Brain microvascular endothelial cell (primary cell): ENCODE measurements at regions not wholly inside any gene's neighbourhood (a gene's known extent, or its start where the extent isn't known, plus 50 kb on each side); places are given as distances from the start of the nearest gene placed in this dataset.

Experiments used
- DNase-seq: peaks from one replicate; pipeline ENCODE4 v3.0.0-alpha.2; 2020
- H3K27ac ChIP-seq: fragments of 250-450 bp; sonication (Bioruptor Pico); 2 replicates; pipeline ENCODE4 v1.5.1; 2020; ENCODE audit warnings: mild to moderate bottlenecking, moderate library complexity
- H3K27me3 ChIP-seq: fragments of 250-450 bp; sonication (Bioruptor Pico); replicated peaks from 2 replicates; pipeline ENCODE4 v1.5.1; 2020; ENCODE audit warnings: mild to moderate bottlenecking
- H3K36me3 ChIP-seq: fragments of 250-450 bp; sonication (Bioruptor Pico); replicated peaks from 2 replicates; pipeline ENCODE4 v1.5.1; 2020; ENCODE audit warnings: mild to moderate bottlenecking
- H3K4me3 ChIP-seq: 2 replicates; pipeline ENCODE4 v1.5.1; 2011; ENCODE audit warnings: low read depth, mild to moderate bottlenecking, control low read depth, low read length, moderate library complexity
- in situ Hi-C: cut with HindIII; loops from 2 replicates; pipeline ENCODE4 v1.10.0; 2017; ENCODE audit warnings: low sequenced_read_pairs, low pct_ligation_motif_present
- TF ChIP-seq, protein P1 (sequence below): IDR thresholded peaks from 2 replicates; pipeline ENCODE4 v1.5.1; 2011; ENCODE audit warnings: low read depth, mild to moderate bottlenecking, moderate library complexity, low read length, control low read depth, inconsistent platforms; ENCODE audit errors: missing control alignments

- Histone ChIP-seq H3K4me3 (no peak overlapping the region), H3K27me3 (no peaks in the 10 kb centered on the region), H3K27ac (no peak overlapping the region), H3K36me3 (no peaks in the 10 kb centered on the region)
- DNase-seq: no peak
- in situ Hi-C loops: no loop called here
- TF ChIP-seq, protein P1, sequence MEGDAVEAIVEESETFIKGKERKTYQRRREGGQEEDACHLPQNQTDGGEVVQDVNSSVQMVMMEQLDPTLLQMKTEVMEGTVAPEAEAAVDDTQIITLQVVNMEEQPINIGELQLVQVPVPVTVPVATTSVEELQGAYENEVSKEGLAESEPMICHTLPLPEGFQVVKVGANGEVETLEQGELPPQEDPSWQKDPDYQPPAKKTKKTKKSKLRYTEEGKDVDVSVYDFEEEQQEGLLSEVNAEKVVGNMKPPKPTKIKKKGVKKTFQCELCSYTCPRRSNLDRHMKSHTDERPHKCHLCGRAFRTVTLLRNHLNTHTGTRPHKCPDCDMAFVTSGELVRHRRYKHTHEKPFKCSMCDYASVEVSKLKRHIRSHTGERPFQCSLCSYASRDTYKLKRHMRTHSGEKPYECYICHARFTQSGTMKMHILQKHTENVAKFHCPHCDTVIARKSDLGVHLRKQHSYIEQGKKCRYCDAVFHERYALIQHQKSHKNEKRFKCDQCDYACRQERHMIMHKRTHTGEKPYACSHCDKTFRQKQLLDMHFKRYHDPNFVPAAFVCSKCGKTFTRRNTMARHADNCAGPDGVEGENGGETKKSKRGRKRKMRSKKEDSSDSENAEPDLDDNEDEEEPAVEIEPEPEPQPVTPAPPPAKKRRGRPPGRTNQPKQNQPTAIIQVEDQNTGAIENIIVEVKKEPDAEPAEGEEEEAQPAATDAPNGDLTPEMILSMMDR: no peak
These were observed 73.9 kb upstream of the DUSP22 start for GRCh38 chr6:218153-219018.

DNA sequence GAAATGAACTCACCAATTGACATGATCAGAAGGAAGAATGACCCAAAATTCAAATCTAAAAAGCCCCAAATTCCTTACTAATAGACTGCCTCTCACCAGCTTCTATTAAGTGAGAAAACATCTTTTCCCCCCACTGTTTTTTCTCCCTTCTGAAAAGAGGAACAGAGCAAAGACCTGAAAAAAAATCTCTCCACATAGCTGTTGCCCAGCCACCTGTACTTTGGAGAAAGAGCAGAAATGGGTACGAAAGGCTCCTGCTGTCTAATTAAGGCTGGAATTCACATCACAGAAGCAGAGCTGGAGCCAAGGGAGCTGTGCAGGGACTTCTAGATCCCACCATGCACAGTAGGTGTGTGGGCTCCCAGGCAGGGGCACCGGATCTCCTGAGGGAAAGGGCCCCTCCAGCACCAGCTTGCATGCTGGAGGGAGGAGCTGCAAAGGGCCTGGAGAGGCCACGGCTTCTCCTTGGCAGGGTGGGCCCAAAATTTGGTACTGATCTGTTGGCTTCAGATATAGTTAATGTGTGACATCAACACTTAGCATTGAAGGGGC lies 73.2 kb upstream of the DUSP22 start:
- H3K27ac ChIP-seq: no peak overlapping the region
- no peak for DNase-seq
- H3K27me3 ChIP-seq: no peaks in the 10 kb centered on the region
- H3K4me3 ChIP-seq: no peak overlapping the region
- TF ChIP-seq, protein P1: no peak
- in situ Hi-C loops: no loop called here
- H3K36me3 ChIP-seq: no peaks in the 10 kb centered on the region

GRCh38 chr6:219641-220198 lies 72.6 kb upstream of the DUSP22 start:
- Histone ChIP-seq H3K4me3 (no peak overlapping the region), H3K27ac (no peak overlapping the region), H3K27me3 (no peaks in the 10 kb centered on the region), H3K36me3 (no peaks in the 10 kb centered on the region)
- TF ChIP-seq, protein P1: no peak
- in situ Hi-C loops: no loop called here
- peak; percentile 43 for DNase-seq

- Histone ChIP-seq H3K36me3 (no peaks in the 10 kb centered on the region), H3K27me3 (no peaks in the 10 kb centered on the region), H3K4me3 (no peak overlapping the region), H3K27ac (no peak overlapping the region)
- in situ Hi-C loops: no loop called here
- TF ChIP-seq, protein P1: no peak
- no peak for DNase-seq
These were observed 72.0 kb upstream of the DUSP22 start for GRCh38 chr6:220312-220711.

- in situ Hi-C loops: no loop called here
- DNase-seq: no peak
- no peaks in the 10 kb centered on the region for H3K27me3 ChIP-seq
- TF ChIP-seq, protein P1: no peak
- H3K27ac ChIP-seq: no peak overlapping the region
- no peak overlapping the region for H3K4me3 ChIP-seq
- H3K36me3 ChIP-seq: no peaks in the 10 kb centered on the region
These were observed 71.4 kb upstream of the DUSP22 start for GRCh38 chr6:220721-221475.
